H9 (cell line): ENCODE measurements at regions not wholly inside any gene's neighbourhood (a gene's known extent, or its start where the extent isn't known, plus 50 kb on each side); places are given as distances from the start of the nearest gene placed in this dataset.

Experiments
- DNase-seq: peaks from one replicate; pipeline ENCODE4 v3.0.0-alpha.2; 2017
- H2AFZ ChIP-seq: one replicate; pipeline ENCODE4 v1.6.1; 2013; ENCODE audit warnings: mild to moderate bottlenecking, low read length, control low read depth, moderate library complexity
- H2AK5ac ChIP-seq: 2 replicates; pipeline ENCODE4 v1.6.1; 2013; ENCODE audit warnings: low read length, control low read depth, mixed read lengths; ENCODE audit not compliant: insufficient read length
- H2BK120ac ChIP-seq: one replicate; pipeline ENCODE4 v1.6.1; 2013; ENCODE audit warnings: low read depth, mild to moderate bottlenecking, low read length, control low read depth, inconsistent platforms; ENCODE audit not compliant: poor library complexity, severe bottlenecking
- H2BK12ac ChIP-seq: 2 replicates; pipeline ENCODE4 v1.6.1; 2013; ENCODE audit warnings: low read length, control low read depth, mixed read lengths, low read depth; ENCODE audit not compliant: insufficient read length
- H2BK15ac ChIP-seq: 2 replicates; pipeline ENCODE4 v1.6.1; 2013; ENCODE audit warnings: low read depth, low read length, control low read depth
- H2BK20ac ChIP-seq: one replicate; pipeline ENCODE4 v1.6.1; 2013; ENCODE audit warnings: low read depth, mild to moderate bottlenecking, low read length, control low read depth, inconsistent platforms; ENCODE audit not compliant: poor library complexity, severe bottlenecking
- H2BK5ac ChIP-seq: 2 replicates; pipeline ENCODE4 v1.6.1; 2013; ENCODE audit warnings: low read length, control low read depth, mixed read lengths; ENCODE audit not compliant: insufficient read length
- H3K14ac ChIP-seq: 2 replicates; pipeline ENCODE4 v1.6.1; 2013; ENCODE audit warnings: low read length, control low read depth; ENCODE audit not compliant: insufficient read depth
- H3K18ac ChIP-seq: 2 replicates; pipeline ENCODE4 v1.6.1; 2013; ENCODE audit warnings: low read depth, mild to moderate bottlenecking, mixed read lengths, low read length, control low read depth; ENCODE audit not compliant: insufficient read length
- H3K23ac ChIP-seq: 2 replicates; pipeline ENCODE4 v1.6.1; 2013; ENCODE audit warnings: low read length, control low read depth, mixed read lengths, low read depth; ENCODE audit not compliant: insufficient read length
- H3K23me2 ChIP-seq: 2 replicates; pipeline ENCODE4 v1.6.1; 2013; ENCODE audit warnings: low read depth, mild to moderate bottlenecking, mixed read lengths, low read length, control low read depth; ENCODE audit not compliant: insufficient read length, poor library complexity, severe bottlenecking
- H3K27ac ChIP-seq: 2 replicates; pipeline ENCODE4 v1.5.1; 2013; ENCODE audit warnings: low read length, control low read depth, mixed read lengths, low read depth; ENCODE audit not compliant: insufficient read length
- H3K27me3 ChIP-seq: 2 replicates; pipeline ENCODE4 v1.6.1; 2013; ENCODE audit warnings: low read length, control low read depth, inconsistent platforms; ENCODE audit not compliant: insufficient read depth
- H3K4ac ChIP-seq: 2 replicates; pipeline ENCODE4 v1.6.1; 2013; ENCODE audit warnings: low read depth, mild to moderate bottlenecking, control low read depth, inconsistent platforms, low read length, moderate library complexity
- H3K4me1 ChIP-seq: 2 replicates; pipeline ENCODE4 v1.6.1; 2013; ENCODE audit warnings: low read length, control low read depth, inconsistent platforms; ENCODE audit not compliant: insufficient read depth
- H3K4me2 ChIP-seq: 2 replicates; pipeline ENCODE4 v1.6.1; 2013; ENCODE audit warnings: low read length, control low read depth, mixed read lengths; ENCODE audit not compliant: insufficient read length, insufficient read depth
- H3K56ac ChIP-seq: 2 replicates; pipeline ENCODE4 v1.6.1; 2013; ENCODE audit warnings: low read depth, mild to moderate bottlenecking, mixed read lengths, low read length, control low read depth; ENCODE audit not compliant: insufficient read length
- H3K79me1 ChIP-seq: 2 replicates; pipeline ENCODE4 v1.6.1; 2013; ENCODE audit warnings: low read depth, mild to moderate bottlenecking, moderate library complexity, low read length, control low read depth, inconsistent platforms; ENCODE audit not compliant: insufficient read depth, poor library complexity, severe bottlenecking
- H3K79me2 ChIP-seq: 2 replicates; pipeline ENCODE4 v1.6.1; 2013; ENCODE audit warnings: low read length, control low read depth, inconsistent platforms; ENCODE audit not compliant: insufficient read depth
- H3K9ac ChIP-seq: 2 replicates; pipeline ENCODE4 v1.6.1; 2013; ENCODE audit warnings: low read length, control low read depth, mixed read lengths; ENCODE audit not compliant: insufficient read length; ENCODE audit errors: extremely low read depth
- H3K9me3 ChIP-seq: one replicate; pipeline ENCODE4 v1.6.1; 2013; ENCODE audit warnings: low read depth, low read length, inconsistent platforms; ENCODE audit not compliant: control insufficient read depth
- H3T11ph ChIP-seq: one replicate; pipeline ENCODE4 v1.6.1; 2013; ENCODE audit warnings: mild to moderate bottlenecking, low read length, control low read depth, inconsistent platforms
- H4K20me1 ChIP-seq: one replicate; pipeline ENCODE4 v1.6.1; 2013; ENCODE audit not compliant: control insufficient read depth, insufficient read length, insufficient read depth
- H4K5ac ChIP-seq: 2 replicates; pipeline ENCODE4 v1.6.1; 2013; ENCODE audit warnings: low read depth, mild to moderate bottlenecking, mixed read lengths, low read length, control low read depth; ENCODE audit not compliant: insufficient read length
- H4K8ac ChIP-seq: replicated peaks from 2 replicates; pipeline ENCODE4 v1.6.1; 2013; ENCODE audit warnings: low read length, control low read depth, mixed read lengths, low read depth; ENCODE audit not compliant: insufficient read length
- H4K91ac ChIP-seq: 2 replicates; pipeline ENCODE4 v1.6.1; 2013; ENCODE audit warnings: low read depth, mild to moderate bottlenecking, moderate library complexity, mixed read lengths, low read length, control low read depth; ENCODE audit not compliant: insufficient read length
- H3K27ac Mint-ChIP-seq, 3 experiments: 2 replicates in 2 of 3; 3 replicates in 1 of 3; pipeline ENCODE4 v1.8.0; 2020 to 2021; ENCODE audit warnings: mixed read lengths in 3 of 3, mild to moderate bottlenecking in 1 of 3, moderate library complexity in 1 of 3
- H3K27me3 Mint-ChIP-seq: 2 replicates; pipeline ENCODE4 v1.8.0; 2021; ENCODE audit warnings: low read depth, mild to moderate bottlenecking, moderate library complexity, mixed read lengths
- H3K36me3 Mint-ChIP-seq, 3 experiments: 2 replicates in 2 of 3; 3 replicates in 1 of 3; pipeline ENCODE4 v1.8.0; 2020 to 2021; ENCODE audit warnings: low read depth in 3 of 3, mixed read lengths in 3 of 3; ENCODE audit not compliant: insufficient read depth in 1 of 3
- H3K4me1 Mint-ChIP-seq, 2 experiments: 2 replicates each; pipeline ENCODE4 v1.8.0; 2020; ENCODE audit warnings: mixed read lengths in 2 of 2
- H3K4me3 Mint-ChIP-seq, 2 experiments: 2 replicates in 1 of 2; 3 replicates in 1 of 2; pipeline ENCODE4 v1.8.0; 2020 to 2021; ENCODE audit warnings: mild to moderate bottlenecking in 2 of 2, mixed read lengths in 2 of 2, moderate library complexity in 1 of 2
- H3K9me3 Mint-ChIP-seq, 2 experiments: 2 replicates in 1 of 2; 3 replicates in 1 of 2; pipeline ENCODE4 v1.8.0; 2020; ENCODE audit warnings: mild to moderate bottlenecking in 2 of 2, mixed read lengths in 2 of 2, moderate library complexity in 1 of 2
- CTCF ChIP-seq: fragments of 200-600 bp; sonication (generic); conservative IDR thresholded peaks from 3 replicates; pipeline ENCODE4 v1.8.0; 2021; ENCODE audit warnings: antibody characterized with exemption, mild to moderate bottlenecking
- WGBS: extraction: QIAGEN DNeasy Blood & Tissue Kit; methylation state at CpG from one replicate; pipeline ENCODE4 v1.1.7; 2013; ENCODE audit warnings: missing lambda C conversion rate, low lambda C conversion rate, mixed read lengths; ENCODE audit not compliant: insufficient read length; ENCODE audit errors: extremely low coverage; 5-methylcytosine and 5-hydroxymethylcytosine counted together

DNA sequence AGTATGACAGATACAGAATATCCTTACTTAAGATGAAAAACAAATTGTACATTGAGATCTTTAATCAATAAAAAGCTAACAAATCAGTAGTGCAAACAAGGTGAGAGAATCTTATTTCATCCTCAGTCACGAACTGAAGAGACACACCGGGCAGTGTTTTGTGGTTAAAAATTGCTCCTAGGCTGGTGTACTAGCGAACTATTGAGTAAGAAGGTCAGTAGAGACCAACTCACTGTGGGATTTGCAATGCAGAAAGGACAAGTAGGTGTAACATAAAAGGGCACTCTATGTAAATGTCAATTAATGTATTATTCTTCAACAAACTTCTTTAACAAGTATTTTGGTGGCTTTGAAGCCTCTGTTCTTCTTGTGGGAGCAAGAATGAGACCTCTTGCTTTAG lies 260.2 kb upstream of the PPARGC1A start:
- no peak overlapping the region for H3K4me3 Mint-ChIP-seq
- Histone ChIP-seq H3K23me2 (no peaks in the 10 kb centered on the region), H3K27ac (no peak overlapping the region), H3K9me3 (no peaks in the 10 kb centered on the region), H3K4me1 (no peaks in the 10 kb centered on the region), H3K27me3 (no peaks in the 10 kb centered on the region), H3K14ac (no peak overlapping the region), H2BK5ac (no peak overlapping the region), H2AFZ (no peak overlapping the region), H3K79me2 (no peaks in the 10 kb centered on the region), H2BK120ac (no peak overlapping the region), H2AK5ac (no peak overlapping the region), H3K4me2 (no peak overlapping the region), H3T11ph (no peak overlapping the region), H4K5ac (no peak overlapping the region), H3K79me1 (no peaks in the 10 kb centered on the region), H2BK15ac (no peak overlapping the region), H4K8ac (no peak overlapping the region), H3K18ac (no peak overlapping the region), H2BK12ac (no peak overlapping the region), H2BK20ac (no peak overlapping the region), H3K4ac (no peak overlapping the region), H4K91ac (no peak overlapping the region), H3K23ac (no peak overlapping the region), H3K56ac (no peak overlapping the region), H4K20me1 (no peaks in the 10 kb centered on the region), H3K9ac (no peak overlapping the region)
- H3K27me3 Mint-ChIP-seq: peaks cover 1% of the 10 kb centered on the region; the same call in 1 of the 2 replicates
- H3K27ac Mint-ChIP-seq: no peak overlapping the region
- H3K9me3 Mint-ChIP-seq: no peaks in the 10 kb centered on the region
- no peak for TF ChIP-seq CTCF
- no peak for DNase-seq
- H3K36me3 Mint-ChIP-seq: no peaks in the 10 kb centered on the region
- WGBS: no CpG with 5 or more reads among the region's 3 CpGs
- H3K4me1 Mint-ChIP-seq: peaks cover 4% of the 10 kb centered on the region in 2 experiments
